H1 (cell line): ENCODE measurements at regions not wholly inside any gene's neighbourhood (a gene's known extent, or its start where the extent isn't known, plus 50 kb on each side); places are given as distances from the start of the nearest gene placed in this dataset.
A peak's percentile ranks its signal among the peaks of the same experiment; 100 is the strongest.

Source experiments
- CTCF ChIA-PET: fragments of 300-600 bp; sonication (Branson Sonifier 250); formaldehyde crosslinking; loops from one replicate; lab custom pipeline; 2021; ENCODE audit not compliant: partially characterized antibody; lab: Charles Lee
- POLR2A ChIA-PET: fragments of 300-600 bp; sonication (Branson Sonifier 250); formaldehyde crosslinking; loops from one replicate; lab custom pipeline; 2021; ENCODE audit warnings: inconsistent platforms; ENCODE audit not compliant: partially characterized antibody; lab: Charles Lee
- DNase-seq, 2 experiments: peaks; one replicate each; pipeline versions ENCODE4 v3.0.0 to v3.0.0-alpha.2; 2010 to 2022; ENCODE audit warnings: low spot score in 2 of 2, low read depth in 1 of 2, mixed read lengths in 1 of 2
- FAIRE-seq: peaks from 2 replicates; lab custom pipeline; 2011; peaks lifted over from hg19 to GRCh38; lab: Jason Lieb, UNC
- H2AFZ ChIP-seq: 2 replicates; pipeline ENCODE4 v1.8.1; 2012; ENCODE audit warnings: low read length, inconsistent platforms
- H2AK5ac ChIP-seq: 2 replicates; pipeline ENCODE4 v1.6.1; 2013; ENCODE audit warnings: low read depth, low read length
- H2BK120ac ChIP-seq: replicated peaks from 2 replicates; pipeline ENCODE3; 2013; ENCODE audit warnings: low read depth, low read length, inconsistent platforms
- H2BK12ac ChIP-seq: 2 replicates; pipeline ENCODE4 v1.6.1; 2013; ENCODE audit warnings: low read depth, low read length
- H2BK15ac ChIP-seq: 2 replicates; pipeline ENCODE4 v1.6.1; 2013; ENCODE audit warnings: low read length
- H2BK20ac ChIP-seq: 2 replicates; pipeline ENCODE4 v1.6.1; 2013; ENCODE audit warnings: low read length
- H2BK5ac ChIP-seq: 2 replicates; pipeline ENCODE4 v1.6.1; 2013; ENCODE audit warnings: low read depth, low read length
- H3K14ac ChIP-seq: 2 replicates; pipeline ENCODE4 v1.6.1; 2013; ENCODE audit warnings: inconsistent platforms; ENCODE audit not compliant: insufficient read length
- H3K18ac ChIP-seq: 2 replicates; pipeline ENCODE4 v1.6.1; 2013; ENCODE audit warnings: low read length; ENCODE audit errors: extremely low read depth
- H3K23ac ChIP-seq: 2 replicates; pipeline ENCODE4 v1.6.1; 2013; ENCODE audit warnings: inconsistent platforms; ENCODE audit not compliant: insufficient read length
- H3K23me2 ChIP-seq: 2 replicates; pipeline ENCODE4 v1.6.1; 2013; ENCODE audit warnings: low read depth, low read length
- H3K27ac ChIP-seq: 2 replicates; pipeline ENCODE4 v1.6.1; 2011; ENCODE audit warnings: low read depth, low read length, inconsistent platforms
- H3K27me3 ChIP-seq, 4 experiments: replicated peaks in 1 of 4; 1 replicate in 1 of 4; 2 replicates in 3 of 4; pipeline versions ENCODE4 v1.6.1 to v1.8.1; 2011 to 2013; ENCODE audit warnings: low read length in 3 of 4, mild to moderate bottlenecking in 3 of 4, inconsistent platforms in 2 of 4, mixed read lengths in 2 of 4, moderate library complexity in 1 of 4; ENCODE audit not compliant: control insufficient read depth in 3 of 4, insufficient read depth in 3 of 4; ENCODE audit errors: extremely low read depth in 1 of 4
- H3K36me3 ChIP-seq, 4 experiments: 2 replicates each; pipeline versions ENCODE4 v1.6.1 to v1.8.1; 2011 to 2013; ENCODE audit warnings: mild to moderate bottlenecking in 4 of 4, low read length in 3 of 4, moderate library complexity in 2 of 4, control low read depth in 1 of 4, inconsistent platforms in 1 of 4; ENCODE audit not compliant: insufficient read depth in 4 of 4, control insufficient read depth in 2 of 4
- H3K4ac ChIP-seq: replicated peaks from 2 replicates; pipeline ENCODE3; 2013; ENCODE audit warnings: low read length, low read depth, mixed read lengths, inconsistent platforms; ENCODE audit not compliant: insufficient read length
- H3K4me1 ChIP-seq, 4 experiments: replicated peaks in 1 of 4; 1 replicate in 1 of 4; 2 replicates in 3 of 4; pipeline versions ENCODE4 v1.6.1 to v1.8.1; 2011 to 2013; ENCODE audit warnings: low read length in 3 of 4, inconsistent platforms in 2 of 4, mixed read lengths in 1 of 4; ENCODE audit not compliant: insufficient read depth in 4 of 4, control insufficient read depth in 3 of 4
- H3K4me2 ChIP-seq, 2 experiments: 2 replicates each; pipeline versions ENCODE4 v1.6.1 to v1.8.1; 2011 to 2013; ENCODE audit warnings: low read depth in 2 of 2, low read length in 2 of 2, control low read depth in 1 of 2, inconsistent platforms in 1 of 2, mild to moderate bottlenecking in 1 of 2; ENCODE audit not compliant: insufficient read depth in 1 of 2
- H3K4me3 ChIP-seq, 4 experiments: fragments of 200-600, 300-600 bp in 1 of 4; sonication (generic), shearing (Covaris generic), sonication (Bioruptor Twin) in 1 of 4; 2 replicates each; pipeline versions ENCODE4 v1.5.1 to v1.8.1; 2011 to 2016; ENCODE audit warnings: low read length in 4 of 4, low read depth in 3 of 4, control low read depth in 2 of 4, inconsistent platforms in 2 of 4, mild to moderate bottlenecking in 2 of 4, mixed read lengths in 1 of 4, moderate library complexity in 1 of 4; ENCODE audit not compliant: insufficient read depth in 2 of 4; ENCODE audit errors: extremely low read depth in 1 of 4
- H3K56ac ChIP-seq: replicated peaks from 2 replicates; pipeline ENCODE3; 2013; ENCODE audit warnings: low read depth, mild to moderate bottlenecking, mixed read lengths, low read length, inconsistent platforms; ENCODE audit not compliant: insufficient read length
- H3K79me1 ChIP-seq: 2 replicates; pipeline ENCODE4 v1.6.1; 2013; ENCODE audit warnings: low read depth, low read length, control low read depth
- H3K79me2 ChIP-seq, 2 experiments: 2 replicates each; pipeline versions ENCODE4 v1.6.1 to v1.8.1; 2012 to 2013; ENCODE audit warnings: low read length in 2 of 2, mild to moderate bottlenecking in 2 of 2, inconsistent platforms in 1 of 2; ENCODE audit not compliant: insufficient read depth in 2 of 2, control insufficient read depth in 1 of 2
- H3K9ac ChIP-seq, 4 experiments: replicated peaks in 1 of 4; 1 replicate in 1 of 4; 2 replicates in 3 of 4; pipeline versions ENCODE4 v1.6.1 to v1.8.1; 2011 to 2013; ENCODE audit warnings: low read depth in 3 of 4, low read length in 3 of 4, control low read depth in 2 of 4, mild to moderate bottlenecking in 2 of 4, moderate library complexity in 2 of 4, inconsistent platforms in 1 of 4; ENCODE audit errors: extremely low read depth in 1 of 4
- H3K9me3 ChIP-seq, 2 experiments: 2 replicates each; pipeline versions ENCODE4 v1.6.1 to v1.8.1; 2012 to 2013; ENCODE audit warnings: mild to moderate bottlenecking in 2 of 2, moderate library complexity in 2 of 2, control low read depth in 1 of 2, inconsistent platforms in 1 of 2, low read depth in 1 of 2, low read length in 1 of 2, mixed read lengths in 1 of 2; ENCODE audit not compliant: insufficient read depth in 2 of 2
- H4K20me1 ChIP-seq, 2 experiments: replicated peaks in 1 of 2; 2 replicates each; pipeline versions ENCODE3 to v1.8.1; 2011 to 2013; ENCODE audit warnings: inconsistent platforms in 2 of 2, low read length in 2 of 2, mild to moderate bottlenecking in 1 of 2; ENCODE audit not compliant: insufficient read depth in 2 of 2, control insufficient read depth in 1 of 2
- H4K5ac ChIP-seq: 2 replicates; pipeline ENCODE4 v1.6.1; 2013; ENCODE audit warnings: low read length, low read depth, mixed read lengths, inconsistent platforms; ENCODE audit not compliant: insufficient read length
- H4K8ac ChIP-seq: 2 replicates; pipeline ENCODE4 v1.8.0; 2013; ENCODE audit warnings: mild to moderate bottlenecking, moderate library complexity, low read length, inconsistent platforms; ENCODE audit not compliant: insufficient read depth; ENCODE audit errors: extremely low read depth
- H4K91ac ChIP-seq: replicated peaks from 2 replicates; pipeline ENCODE3; 2013; ENCODE audit warnings: low read length, mixed read lengths, inconsistent platforms; ENCODE audit not compliant: insufficient read length
- KDM5A ChIP-seq: fragments of 200-600 bp; IDR thresholded peaks from 2 replicates; pipeline ENCODE4 v1.7.1; 2012; ENCODE audit warnings: mild to moderate bottlenecking, low read length, inconsistent platforms, mixed read lengths
- WGBS, 2 experiments: shearing (Covaris generic) in 1 of 2; methylation state at CpG; one replicate each; pipeline versions ENCODE4 v1.1.6 to v1.1.7; 2013 to 2015; ENCODE audit warnings: low lambda C conversion rate in 2 of 2, mixed read lengths in 2 of 2, inconsistent platforms in 1 of 2, low coverage in 1 of 2, missing lambda C conversion rate in 1 of 2; ENCODE audit not compliant: insufficient replicate concordance in 2 of 2, insufficient coverage in 1 of 2, insufficient read length in 1 of 2; ENCODE audit errors: extremely low coverage in 1 of 2, missing lambda C conversion rate in 1 of 2; 5-methylcytosine and 5-hydroxymethylcytosine counted together

- peak overlapping the region; percentile 8; the same call in 1 of the 2 replicates for H2AFZ ChIP-seq
Observed at GRCh38 chr14:76268047-76268431, 107.9 kb upstream of the ESRRB start.

More at GRCh38 chr14:76268047-76268431, 107.9 kb upstream of the ESRRB start:
- ChIA-PET CTCF (interaction anchor here (0.5 to 1.5 kb wide), 5 partner anchors 19 to 83 kb away, joined by 3 to 4 read pairs (median 3); no protein-coding TSS in a partner anchor), POLR2A (interaction anchor here (0.6 kb wide), 1 partner anchor 1045 kb away, joined by 4 read pairs; no protein-coding TSS in a partner anchor)
- no peak overlapping the region for H2BK20ac ChIP-seq
- H3K14ac ChIP-seq: no peak overlapping the region
- no peaks in the 10 kb centered on the region for H4K20me1 ChIP-seq
- peak overlapping the region in 1 of 2 experiments; percentile 69; a peak in 2 of 4 replicates for H3K4me2 ChIP-seq
- H3K27ac ChIP-seq: no peak overlapping the region
- H3K4me3 ChIP-seq: peak overlapping the region in 2 of 4 experiments; percentile 8 to 40; a peak in 3 of 8 replicates
- 0 out of 2 replicates have a peak overlapping the region, but pooled peaks have one; percentile 5 for H2BK12ac ChIP-seq
- H2BK5ac ChIP-seq: no peak overlapping the region
- WGBS, 2 experiments: 73% methylated on average over 8 of the region's 8 CpGs; no CpG with 5 or more reads in 1 of the 2 experiments
- no peaks in the 10 kb centered on the region for H3K36me3 ChIP-seq
- H4K5ac ChIP-seq: no peak overlapping the region
- no peak for FAIRE-seq
- no peak overlapping the region for H2AK5ac ChIP-seq
- H2BK15ac ChIP-seq: 0 out of 2 replicates have a peak overlapping the region, but pooled peaks have one; percentile 5
- H2BK120ac ChIP-seq: no peak overlapping the region
- H3K56ac ChIP-seq: no peak overlapping the region
- H4K8ac ChIP-seq: no peak overlapping the region
- peak overlapping the region; percentile 1 for H3K4ac ChIP-seq
- peaks cover 0 to 2% (median 0%) of the 10 kb centered on the region in 4 experiments; a peak in 1 of 7 replicates for H3K27me3 ChIP-seq
- no peak for TF ChIP-seq KDM5A
- no peak overlapping the region for H4K91ac ChIP-seq
- no peaks in the 10 kb centered on the region for H3K79me1 ChIP-seq
- peaks cover 0 to 3% (median 0%) of the 10 kb centered on the region in 4 experiments; a peak in 2 of 7 replicates for H3K4me1 ChIP-seq
- no peaks in the 10 kb centered on the region for H3K9me3 ChIP-seq
- H3K23me2 ChIP-seq: no peaks in the 10 kb centered on the region
- no peak overlapping the region for H3K23ac ChIP-seq
- no peaks in the 10 kb centered on the region for H3K79me2 ChIP-seq
- no peak overlapping the region for H3K9ac ChIP-seq
- DNase-seq: no peak
- H3K18ac ChIP-seq: peak overlapping the region; percentile 17; the same call in 1 of the 2 replicates
